ENCODE measurements at regions not wholly inside any gene's neighbourhood (a gene's known extent, or its start where the extent isn't known, plus 50 kb on each side); places are given as distances from the start of the nearest gene placed in this dataset.

DNA sequence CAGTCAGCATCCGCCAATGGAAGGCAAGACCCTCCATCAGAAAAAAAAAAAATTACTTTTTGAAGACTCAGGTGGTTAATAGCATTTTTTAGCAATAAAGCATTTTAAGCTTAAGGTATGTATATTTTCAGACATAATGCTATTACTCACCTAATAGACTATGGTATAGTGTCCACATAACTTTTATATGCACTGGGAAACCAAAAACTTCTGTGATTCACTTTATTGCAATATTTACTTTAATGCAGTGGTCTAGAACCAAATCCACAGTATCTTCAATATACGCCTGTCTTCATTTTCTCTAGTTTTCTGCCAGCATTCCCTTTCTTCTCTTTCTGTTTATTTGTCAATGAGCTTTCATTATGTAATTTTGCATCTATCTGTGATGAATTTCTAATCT lies 418.1 kb downstream of the SLITRK6 start:
- Mint-ChIP-seq H3K9me3 (ENCODE audit: unreplicated experiment) (no peaks in the 10 kb centered on the region), H3K4me1 (ENCODE audit: low read depth, unreplicated experiment) (peaks cover 6% of the 10 kb centered on the region), H3K4me3 (ENCODE audit: unreplicated experiment) (no peak overlapping the region), H3K27me3 (ENCODE audit: insufficient read depth, unreplicated experiment) (no peaks in the 10 kb centered on the region), H3K27ac (ENCODE audit: unreplicated experiment) (no peak overlapping the region), H3K36me3 (ENCODE audit: insufficient read depth, unreplicated experiment) (no peaks in the 10 kb centered on the region)
- no TSS peak for BruUV-seq (replicated peaks)
- Histone ChIP-seq H3K4me1 (peaks cover under 1% of the 10 kb centered on the region; the same call in 1 of the 2 replicates), H3K36me3 (ENCODE audit: control insufficient read depth, insufficient read depth, low read length) (no peaks in the 10 kb centered on the region), H3K27me3 (replicated peaks; ENCODE audit: control insufficient read depth, insufficient read depth, low read length) (no peaks in the 10 kb centered on the region), H3K9me3 (no peaks in the 10 kb centered on the region), H3K4me3 (ENCODE audit: low read depth, low read length) (no peak overlapping the region)
- POLR2A ChIA-PET = no interaction called here
- TF ChIP-seq, protein P1, sequence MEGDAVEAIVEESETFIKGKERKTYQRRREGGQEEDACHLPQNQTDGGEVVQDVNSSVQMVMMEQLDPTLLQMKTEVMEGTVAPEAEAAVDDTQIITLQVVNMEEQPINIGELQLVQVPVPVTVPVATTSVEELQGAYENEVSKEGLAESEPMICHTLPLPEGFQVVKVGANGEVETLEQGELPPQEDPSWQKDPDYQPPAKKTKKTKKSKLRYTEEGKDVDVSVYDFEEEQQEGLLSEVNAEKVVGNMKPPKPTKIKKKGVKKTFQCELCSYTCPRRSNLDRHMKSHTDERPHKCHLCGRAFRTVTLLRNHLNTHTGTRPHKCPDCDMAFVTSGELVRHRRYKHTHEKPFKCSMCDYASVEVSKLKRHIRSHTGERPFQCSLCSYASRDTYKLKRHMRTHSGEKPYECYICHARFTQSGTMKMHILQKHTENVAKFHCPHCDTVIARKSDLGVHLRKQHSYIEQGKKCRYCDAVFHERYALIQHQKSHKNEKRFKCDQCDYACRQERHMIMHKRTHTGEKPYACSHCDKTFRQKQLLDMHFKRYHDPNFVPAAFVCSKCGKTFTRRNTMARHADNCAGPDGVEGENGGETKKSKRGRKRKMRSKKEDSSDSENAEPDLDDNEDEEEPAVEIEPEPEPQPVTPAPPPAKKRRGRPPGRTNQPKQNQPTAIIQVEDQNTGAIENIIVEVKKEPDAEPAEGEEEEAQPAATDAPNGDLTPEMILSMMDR (IDR thresholded peaks at IDR 0.05; ENCODE audit: insufficient read depth in 1 of 2, low read depth in 1 of 2, low read length in 1 of 2, severe bottlenecking in 1 of 2, unreplicated experiment in 1 of 2) = no peak
- no peak for DNase-seq
- CTCF ChIA-PET = no interaction called here
- intact Hi-C loops (cut with micrococcal nuclease; ENCODE audit: unreplicated experiment) = no loop called here

DNA sequence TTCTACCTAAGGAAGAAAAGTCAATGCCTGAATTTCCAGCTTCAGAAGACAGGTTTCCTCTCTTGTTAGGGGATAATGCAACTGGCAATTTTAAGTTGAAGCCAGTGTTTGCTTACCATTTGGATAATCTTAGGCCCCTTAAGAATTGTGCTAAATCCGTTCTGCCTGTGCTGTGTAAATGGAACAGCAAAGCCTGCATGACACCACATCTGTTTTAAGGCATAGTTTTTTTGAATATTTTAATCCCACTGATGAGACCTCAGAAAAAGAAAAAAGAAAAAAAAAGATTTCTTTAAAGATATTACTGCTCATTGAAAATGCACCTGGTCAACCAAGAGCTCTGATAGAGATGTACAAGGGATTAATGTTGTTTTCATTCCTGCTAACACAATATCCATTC lies 419.2 kb downstream of the SLITRK6 start:
- POLR2A ChIA-PET = no interaction called here
- TF ChIP-seq, protein P1 (IDR thresholded peaks at IDR 0.05; ENCODE audit: insufficient read depth in 1 of 2, low read depth in 1 of 2, low read length in 1 of 2, severe bottlenecking in 1 of 2, unreplicated experiment in 1 of 2) = no peak
- CTCF ChIA-PET = no interaction called here

DNA sequence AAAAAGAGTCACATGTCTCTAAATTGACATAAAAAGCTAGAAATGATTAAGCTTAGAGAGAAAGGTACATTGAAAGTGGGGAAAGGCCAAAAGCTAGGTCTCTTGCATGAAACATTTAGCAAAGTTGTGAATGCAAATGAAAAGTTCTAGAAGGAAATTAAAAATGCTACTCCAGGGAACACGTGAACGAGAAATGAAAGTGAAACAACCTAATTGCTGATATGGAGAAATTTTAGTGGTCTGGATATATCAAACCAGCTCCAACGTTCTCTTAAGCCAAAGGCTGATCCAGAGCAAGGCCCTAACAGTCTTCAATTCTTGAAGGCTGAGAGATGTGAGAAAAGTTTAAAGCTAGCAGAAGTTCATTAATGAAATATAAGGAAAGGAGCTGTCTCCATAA lies 419.8 kb downstream of the SLITRK6 start:
- intact Hi-C loops (cut with micrococcal nuclease; ENCODE audit: unreplicated experiment) = no loop called here
- DNase-seq = no peak
- POLR2A ChIA-PET = no interaction called here
- no TSS peak for BruUV-seq (replicated peaks)
- TF ChIP-seq, protein P1 (IDR thresholded peaks at IDR 0.05; ENCODE audit: insufficient read depth in 1 of 2, low read depth in 1 of 2, low read length in 1 of 2, severe bottlenecking in 1 of 2, unreplicated experiment in 1 of 2) = no peak
- no peaks in the 10 kb centered on the region for H3K27me3 ChIP-seq (replicated peaks; ENCODE audit: control insufficient read depth, insufficient read depth, low read length)
- no peaks in the 10 kb centered on the region for H3K4me1 Mint-ChIP-seq (ENCODE audit: low read depth, unreplicated experiment)
- H3K36me3 ChIP-seq (ENCODE audit: control insufficient read depth, insufficient read depth, low read length) = no peaks in the 10 kb centered on the region
- no peaks in the 10 kb centered on the region for H3K4me1 ChIP-seq
- CTCF ChIA-PET = no interaction called here
- no peaks in the 10 kb centered on the region for H3K27me3 Mint-ChIP-seq (ENCODE audit: insufficient read depth, unreplicated experiment)
- H3K27ac Mint-ChIP-seq (ENCODE audit: unreplicated experiment) = no peak overlapping the region
- no peaks in the 10 kb centered on the region for H3K9me3 ChIP-seq
- no peak overlapping the region for H3K4me3 Mint-ChIP-seq (ENCODE audit: unreplicated experiment)
- no peak overlapping the region for H3K4me3 ChIP-seq (ENCODE audit: low read depth, low read length)
- H3K36me3 Mint-ChIP-seq (ENCODE audit: insufficient read depth, unreplicated experiment) = no peaks in the 10 kb centered on the region
- H3K9me3 Mint-ChIP-seq (ENCODE audit: unreplicated experiment) = no peaks in the 10 kb centered on the region

More for the DNA sequence above, 419.2 kb downstream of the SLITRK6 start:
- H3K4me1 ChIP-seq = no peaks in the 10 kb centered on the region
- H3K4me1 Mint-ChIP-seq (ENCODE audit: low read depth, unreplicated experiment) = no peaks in the 10 kb centered on the region
- H3K4me3 Mint-ChIP-seq (ENCODE audit: unreplicated experiment) = no peak overlapping the region
- H3K9me3 ChIP-seq = no peaks in the 10 kb centered on the region
- H3K27me3 Mint-ChIP-seq (ENCODE audit: insufficient read depth, unreplicated experiment) = no peaks in the 10 kb centered on the region
- H3K4me3 ChIP-seq (ENCODE audit: low read depth, low read length) = no peak overlapping the region
- H3K9me3 Mint-ChIP-seq (ENCODE audit: unreplicated experiment) = no peaks in the 10 kb centered on the region
- no TSS peak for BruUV-seq (replicated peaks)
- no peak for DNase-seq
- H3K36me3 Mint-ChIP-seq (ENCODE audit: insufficient read depth, unreplicated experiment) = no peaks in the 10 kb centered on the region
- no peaks in the 10 kb centered on the region for H3K27me3 ChIP-seq (replicated peaks; ENCODE audit: control insufficient read depth, insufficient read depth, low read length)
- no peaks in the 10 kb centered on the region for H3K36me3 ChIP-seq (ENCODE audit: control insufficient read depth, insufficient read depth, low read length)
- no peak overlapping the region for H3K27ac Mint-ChIP-seq (ENCODE audit: unreplicated experiment)
- intact Hi-C loops (cut with micrococcal nuclease; ENCODE audit: unreplicated experiment) = no loop called here

All from Caco-2 (cell line).